Heart left ventricle (tissue), 16 donors: ENCODE measurements at regions not wholly inside any gene's neighbourhood (a gene's known extent, or its start where the extent isn't known, plus 50 kb on each side); places are given as distances from the start of the nearest gene placed in this dataset.

Experiments
- ATAC-seq, 4 donors: fragments of 200-7000 bp; cut with Tn5 transposase; one replicate each; pipeline ENCODE4 v1.9.1; 2020 to 2022; ENCODE audit warnings: moderate library complexity in 4 of 4, mild to moderate bottlenecking in 3 of 4, moderate number of reproducible peaks in 1 of 4
- DNase-seq, 5 donors: peaks; one replicate each; pipeline ENCODE4 v3.0.0-alpha.2; 2020
- H3K27ac ChIP-seq, 12 donors: fragments of 200-600 bp; sonication (generic) in 4 of 12; one replicate each; pipeline versions ENCODE4 v1.5.0 to v1.8.0; 2016 to 2022; ENCODE audit warnings: mild to moderate bottlenecking in 2 of 12
- H3K27me3 ChIP-seq, 9 donors: fragments of 200-600 bp; sonication (generic) in 2 of 9; one replicate each; pipeline versions ENCODE4 v1.5.1 to v1.8.0; 2016 to 2022; ENCODE audit warnings: mild to moderate bottlenecking in 3 of 9
- H3K36me3 ChIP-seq, 9 donors: fragments of 200-600 bp; sonication (generic) in 2 of 9; one replicate each; pipeline versions ENCODE4 v1.5.0 to v1.8.0; 2018 to 2022; ENCODE audit warnings: mild to moderate bottlenecking in 2 of 9
- H3K4me1 ChIP-seq, 12 donors: fragments of 200-600 bp; sonication (generic) in 4 of 12; one replicate each; pipeline versions ENCODE4 v1.5.0 to v1.8.0; 2016 to 2022; ENCODE audit warnings: mild to moderate bottlenecking in 3 of 12
- H3K4me3 ChIP-seq, 12 donors: fragments of 200-600 bp; sonication (generic) in 4 of 12; one replicate each; pipeline versions ENCODE4 v1.5.0 to v1.8.0; 2017 to 2022; ENCODE audit warnings: mild to moderate bottlenecking in 9 of 12, moderate library complexity in 4 of 12
- H3K9me3 ChIP-seq, 12 donors: fragments of 200-600 bp; sonication (generic) in 4 of 12; one replicate each; pipeline versions ENCODE4 v1.5.0 to v1.8.0; 2016 to 2022; ENCODE audit warnings: mild to moderate bottlenecking in 1 of 12
- CTCF ChIP-seq, 12 donors: fragments of 200-600 bp; sonication (generic) in 4 of 12; IDR thresholded peaks; one replicate each; pipeline versions ENCODE4 v1.5.0 to v1.8.0; 2018 to 2022; ENCODE audit warnings: antibody characterized with exemption in 12 of 12, mild to moderate bottlenecking in 5 of 12
- POLR2A ChIP-seq, 2 donors: fragments of 450-650 bp; IDR thresholded peaks; one replicate each; pipeline ENCODE4 v1.6.1; 2017; ENCODE audit warnings: antibody characterized with exemption in 2 of 2, mild to moderate bottlenecking in 2 of 2, moderate library complexity in 2 of 2
- WGBS, 4 donors: extraction: QIAGEN DNeasy Blood & Tissue Kit in 2 of 4; methylation state at CpG; one replicate each; pipeline versions ENCODE4 v1.1.5 to v1.1.7; 2013 to 2018; 5-methylcytosine and 5-hydroxymethylcytosine counted together
- intact Hi-C, 10 donors: fragments of 100-400 bp; cut with DNase I; formaldehyde crosslinking; loops; one replicate each; pipeline versions ENCODE4 v1.11.1 to v1.14.2; 2022
- donor health status: ischemic (EF 13 %, LVEDD 7.1; RV severe dilation, severe dysfunction).
- donor health status: healthy with polysubstance abuse.
- donor health status: DM: no; HTN: yes; CAD: no.
- donor health status: DM: no; HTN: no; CAD: no.
- donor health status: ischemic (EF 25% LVEDD 6.9; RV normal size, moderate dysfunction).
- donor health status: ischemic (EF 25% LVEDD 5.7; RV mildly dilated, moderate dysfunction).
- donor health status: healthy.
- donor health status: DM: yes; HTN: yes; CAD: no.
- donor health status: ischemic (EF 35%, LVEDD 5.7; RV mildly dilated, moderate dysfunction).
- donor health status: nonischemic (EF 11% LVEDD 7.7; RV severe dilation, severe dysfunction).
- donor health status: DM: yes; HTN: yes; CAD: no.
- donor health status: PGD.
- donor health status: ischemic (EF 29% LVEDD 5.4; RV normal size, mild dysfunction).
- donor health status: nonischemic (EF 23%, LVEDD 6.1; RV moderate dilation, normal function).

DNA sequence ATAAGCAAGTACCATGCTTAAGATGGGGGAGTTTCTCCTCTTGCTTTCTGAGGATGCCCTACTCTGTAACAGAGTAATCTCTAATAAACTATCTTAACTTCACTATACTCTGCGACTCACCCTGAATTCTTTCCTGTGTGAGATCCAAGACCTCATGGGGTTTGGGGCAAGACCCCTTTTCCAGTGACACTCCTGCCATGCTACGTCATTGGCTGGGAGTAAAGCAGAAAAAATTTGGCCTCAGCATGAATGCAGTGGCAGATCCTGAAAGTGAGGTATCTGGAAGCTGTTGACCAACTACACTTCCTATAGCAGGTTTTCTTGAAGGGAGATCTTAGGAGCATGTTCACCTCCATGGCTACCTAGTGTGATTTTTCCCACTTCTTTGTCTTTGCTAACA lies 109.1 kb upstream of the MED14 start:
- TF ChIP-seq CTCF (IDR thresholded peaks at IDR 0.05) (no peak), POLR2A (IDR thresholded peaks at IDR 0.05) (no peak)
- no peak for ATAC-seq
- Histone ChIP-seq H3K27me3 (peaks cover 0 to 3% (median 0%) of the 10 kb centered on the region in 9 donors), H3K27ac (no peak overlapping the region), H3K4me1 (peaks cover 0 to 13% (median 0%) of the 10 kb centered on the region in 12 donors), H3K36me3 (no peaks in the 10 kb centered on the region), H3K4me3 (no peak overlapping the region), H3K9me3 (peaks cover 0 to 34% (median 6%) of the 10 kb centered on the region in 12 donors)
- DNase-seq = no peak
- whole genome bisulfite sequencing, 4 donors = 79 to 89% (median 82%) methylated on average over 2 of the region's 2 CpGs
- intact Hi-C loops = no loop called here

- no peak overlapping the region for H3K4me3 ChIP-seq
- intact Hi-C loops = no loop called here
- peak in 3 of 4 donors; percentile 42 to 79 (median 61) for ATAC-seq
- no peak for TF ChIP-seq POLR2A (IDR thresholded peaks at IDR 0.05)
- no peak for TF ChIP-seq CTCF (IDR thresholded peaks at IDR 0.05)
- peaks cover 0 to 32% (median 3%) of the 10 kb centered on the region in 12 donors for H3K9me3 ChIP-seq
- 4 to 20% (median 16%) methylated on average over 5 of the region's 5 CpGs for WGBS, 4 donors
- DNase-seq = peak in 4 of 5 donors; percentile 25 to 43 (median 34)
- peaks cover 0 to 11% (median 0%) of the 10 kb centered on the region in 9 donors for H3K27me3 ChIP-seq
- H3K36me3 ChIP-seq = no peaks in the 10 kb centered on the region
- H3K27ac ChIP-seq = peak overlapping the region in 5 of 12 donors; percentile 9 to 39 (median 23)
- H3K4me1 ChIP-seq = peaks cover 0 to 13% (median 0%) of the 10 kb centered on the region in 12 donors
Observed at GRCh38 chrX:40845331-40845911, 110.1 kb upstream of the MED14 start.

DNA sequence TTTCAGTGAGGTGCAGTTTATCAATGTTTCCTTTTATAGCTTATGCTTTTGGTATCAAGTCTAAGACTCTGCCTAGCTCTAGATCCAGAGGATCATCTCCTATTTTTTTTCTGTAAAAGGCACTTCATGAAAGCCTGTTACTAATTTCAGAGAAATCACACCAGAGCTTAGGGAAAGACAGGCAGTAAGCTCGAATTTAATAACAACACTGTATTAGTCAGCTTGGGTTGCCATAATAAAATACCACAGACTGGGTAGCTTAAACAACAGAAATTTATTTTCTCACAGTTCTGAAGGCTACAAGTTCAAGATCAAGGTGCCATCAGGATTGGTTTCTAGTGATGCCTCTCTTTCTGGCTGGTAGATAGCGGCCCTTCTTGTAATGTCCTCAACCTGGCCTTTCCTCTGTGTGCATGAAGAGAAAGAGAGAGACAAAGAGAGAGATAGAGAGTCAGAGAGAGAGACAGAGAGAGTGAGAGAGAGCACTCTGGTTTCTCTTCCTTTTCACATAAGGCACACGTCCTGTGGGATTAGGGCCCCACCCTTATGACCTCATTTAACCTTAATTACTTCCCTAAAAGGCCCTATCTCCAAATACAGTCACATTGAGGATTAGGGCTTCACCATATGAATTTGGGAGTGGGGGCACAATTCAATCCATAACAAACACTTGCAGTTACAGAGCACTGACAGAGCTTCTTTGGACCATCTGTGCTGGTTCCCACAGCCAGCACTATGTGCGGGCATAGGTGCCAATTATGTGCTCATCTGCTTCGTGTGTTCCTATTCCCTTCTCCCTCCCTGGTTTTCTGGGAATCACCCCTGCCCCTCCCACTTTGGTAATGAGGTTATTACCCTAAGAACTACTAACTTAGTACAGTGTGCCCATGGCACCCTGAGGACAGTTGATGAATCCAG lies 114.8 kb upstream of the MED14 start:
- WGBS, 4 donors = 65 to 82% (median 76%) methylated on average over 5 of the region's 5 CpGs
- Histone ChIP-seq H3K27me3 (peaks cover 0 to 15% (median 0%) of the 10 kb centered on the region in 9 donors), H3K27ac (no peak overlapping the region), H3K4me3 (no peak overlapping the region), H3K4me1 (peaks cover 0 to 11% (median 0%) of the 10 kb centered on the region in 12 donors), H3K9me3 (peaks cover 0 to 9% (median 0%) of the 10 kb centered on the region in 12 donors), H3K36me3 (no peaks in the 10 kb centered on the region)
- TF ChIP-seq CTCF (IDR thresholded peaks at IDR 0.05) = no peak
- no peak for TF ChIP-seq POLR2A (IDR thresholded peaks at IDR 0.05)
- DNase-seq (no peak), ATAC-seq (no peak)
- intact Hi-C loops = no loop called here

- Histone ChIP-seq H3K27me3 (peaks cover 0 to 13% (median 0%) of the 10 kb centered on the region in 9 donors), H3K27ac (no peak overlapping the region), H3K9me3 (peaks cover 0 to 9% (median 0%) of the 10 kb centered on the region in 12 donors), H3K36me3 (no peaks in the 10 kb centered on the region), H3K4me3 (no peak overlapping the region), H3K4me1 (no peaks in the 10 kb centered on the region)
- intact Hi-C loops = no loop called here
- DNase-seq (no peak), ATAC-seq (no peak)
- TF ChIP-seq CTCF (IDR thresholded peaks at IDR 0.05) (no peak), POLR2A (IDR thresholded peaks at IDR 0.05) (no peak)
Observed at GRCh38 chrX:40852586-40852985, 117.2 kb upstream of the MED14 start.
